ENCODE measurements at regions not wholly inside any gene's neighbourhood (a gene's known extent, or its start where the extent isn't known, plus 50 kb on each side); places are given as distances from the start of the nearest gene placed in this dataset.

GRCh38 chr9:1683951-1684350 is 331.2 kb upstream of the SMARCA2 start:
- in situ Hi-C loops (cut with HindIII; ENCODE audit: low pct_unique_long_range_greater_than_20kb, low sequenced_read_pairs), result no loop called here
- no peak for TF ChIP-seq JUND (IDR thresholded peaks at IDR 0.05; ENCODE audit: low read depth)
- no peak for DNase-seq (ENCODE audit: low read depth in 1 of 2, low spot score in 1 of 2)

- no peak for TF ChIP-seq JUND (IDR thresholded peaks at IDR 0.05; ENCODE audit: low read depth)
- in situ Hi-C loops (cut with HindIII; ENCODE audit: low pct_unique_long_range_greater_than_20kb, low sequenced_read_pairs), result no loop called here
These were observed 316.2 kb upstream of the SMARCA2 start for GRCh38 chr9:1698991-1699390.

GRCh38 chr9:1701113-1701512 is 314.0 kb upstream of the SMARCA2 start:
- in situ Hi-C loops (cut with HindIII; ENCODE audit: low pct_unique_long_range_greater_than_20kb, low sequenced_read_pairs), result no loop called here
- TF ChIP-seq JUND (IDR thresholded peaks at IDR 0.05; ENCODE audit: low read depth), result no peak
- DNase-seq (ENCODE audit: low read depth in 1 of 2, low spot score in 1 of 2), result peak in 1 of 2 experiments; percentile 4

More at GRCh38 chr9:1698991-1699390, 316.2 kb upstream of the SMARCA2 start:
- DNase-seq (ENCODE audit: low read depth in 1 of 2, low spot score in 1 of 2), result no peak

GRCh38 chr9:1702701-1703100 is 312.4 kb upstream of the SMARCA2 start:
- no peak for TF ChIP-seq JUND (IDR thresholded peaks at IDR 0.05; ENCODE audit: low read depth)
- no peak for DNase-seq (ENCODE audit: low read depth in 1 of 2, low spot score in 1 of 2)
- in situ Hi-C loops (cut with HindIII; ENCODE audit: low pct_unique_long_range_greater_than_20kb, low sequenced_read_pairs), result no loop called here

- TF ChIP-seq JUND (IDR thresholded peaks at IDR 0.05; ENCODE audit: low read depth), result no peak
- no peak for DNase-seq (ENCODE audit: low read depth in 1 of 2, low spot score in 1 of 2)
- in situ Hi-C loops (cut with HindIII; ENCODE audit: low pct_unique_long_range_greater_than_20kb, low sequenced_read_pairs), result no loop called here
These were observed 307.9 kb upstream of the SMARCA2 start for GRCh38 chr9:1707291-1707690.

- DNase-seq (ENCODE audit: low read depth in 1 of 2, low spot score in 1 of 2), result no peak
- in situ Hi-C loops (cut with HindIII; ENCODE audit: low pct_unique_long_range_greater_than_20kb, low sequenced_read_pairs), result no loop called here
- TF ChIP-seq JUND (IDR thresholded peaks at IDR 0.05; ENCODE audit: low read depth), result no peak
These were observed 306.9 kb upstream of the SMARCA2 start for GRCh38 chr9:1708219-1708618.

GRCh38 chr9:1709347-1709746 is 305.8 kb upstream of the SMARCA2 start:
- no peak for TF ChIP-seq JUND (IDR thresholded peaks at IDR 0.05; ENCODE audit: low read depth)
- in situ Hi-C loops (cut with HindIII; ENCODE audit: low pct_unique_long_range_greater_than_20kb, low sequenced_read_pairs), result no loop called here
- peak in 1 of 2 experiments; percentile 40 for DNase-seq (ENCODE audit: low read depth in 1 of 2, low spot score in 1 of 2)

GRCh38 chr9:1712861-1713450 is 302.2 kb upstream of the SMARCA2 start:
- in situ Hi-C loops (cut with HindIII; ENCODE audit: low pct_unique_long_range_greater_than_20kb, low sequenced_read_pairs), result no loop called here
- no peak for DNase-seq (ENCODE audit: low read depth in 1 of 2, low spot score in 1 of 2)
- TF ChIP-seq JUND (IDR thresholded peaks at IDR 0.05; ENCODE audit: low read depth), result no peak

- in situ Hi-C loops (cut with HindIII; ENCODE audit: low pct_unique_long_range_greater_than_20kb, low sequenced_read_pairs), result no loop called here
- DNase-seq (ENCODE audit: low read depth in 1 of 2, low spot score in 1 of 2), result no peak
These were observed 301.3 kb upstream of the SMARCA2 start for GRCh38 chr9:1713841-1714240.

GRCh38 chr9:1717882-1718281 is 297.3 kb upstream of the SMARCA2 start:
- no peak for DNase-seq (ENCODE audit: low read depth in 1 of 2, low spot score in 1 of 2)
- TF ChIP-seq JUND (IDR thresholded peaks at IDR 0.05; ENCODE audit: low read depth), result no peak
- in situ Hi-C loops (cut with HindIII; ENCODE audit: low pct_unique_long_range_greater_than_20kb, low sequenced_read_pairs), result no loop called here

More at GRCh38 chr9:1713841-1714240, 301.3 kb upstream of the SMARCA2 start:
- no peak for TF ChIP-seq JUND (IDR thresholded peaks at IDR 0.05; ENCODE audit: low read depth)

- no peak for TF ChIP-seq JUND (IDR thresholded peaks at IDR 0.05; ENCODE audit: low read depth)
- in situ Hi-C loops (cut with HindIII; ENCODE audit: low pct_unique_long_range_greater_than_20kb, low sequenced_read_pairs), result no loop called here
These were observed 296.3 kb upstream of the SMARCA2 start for GRCh38 chr9:1718836-1719235.

GRCh38 chr9:1721196-1721595 is 294.0 kb upstream of the SMARCA2 start:
- TF ChIP-seq JUND (IDR thresholded peaks at IDR 0.05; ENCODE audit: low read depth), result no peak
- in situ Hi-C loops (cut with HindIII; ENCODE audit: low pct_unique_long_range_greater_than_20kb, low sequenced_read_pairs), result no loop called here
- no peak for DNase-seq (ENCODE audit: low read depth in 1 of 2, low spot score in 1 of 2)

More at GRCh38 chr9:1718836-1719235, 296.3 kb upstream of the SMARCA2 start:
- DNase-seq (ENCODE audit: low read depth in 1 of 2, low spot score in 1 of 2), result no peak

- TF ChIP-seq JUND (IDR thresholded peaks at IDR 0.05; ENCODE audit: low read depth), result no peak
- DNase-seq (ENCODE audit: low read depth in 1 of 2, low spot score in 1 of 2), result peak in 1 of 2 experiments; percentile 22
- in situ Hi-C loops (cut with HindIII; ENCODE audit: low pct_unique_long_range_greater_than_20kb, low sequenced_read_pairs), result no loop called here
These were observed 292.7 kb upstream of the SMARCA2 start for GRCh38 chr9:1722404-1722803.

- TF ChIP-seq JUND (IDR thresholded peaks at IDR 0.05; ENCODE audit: low read depth), result no peak
- in situ Hi-C loops (cut with HindIII; ENCODE audit: low pct_unique_long_range_greater_than_20kb, low sequenced_read_pairs), result no loop called here
- DNase-seq (ENCODE audit: low read depth in 1 of 2, low spot score in 1 of 2), result no peak
These were observed 291.6 kb upstream of the SMARCA2 start for GRCh38 chr9:1723522-1724015.

Measured in T47D (cell line).